ENCODE measurements at regions not wholly inside any gene's neighbourhood (a gene's known extent, or its start where the extent isn't known, plus 50 kb on each side); places are given as distances from the start of the nearest gene placed in this dataset.

GRCh38 chr12:73424484-73424883, 1113.2 kb upstream of the ATXN7L3B start:
- TF ChIP-seq, protein P1, sequence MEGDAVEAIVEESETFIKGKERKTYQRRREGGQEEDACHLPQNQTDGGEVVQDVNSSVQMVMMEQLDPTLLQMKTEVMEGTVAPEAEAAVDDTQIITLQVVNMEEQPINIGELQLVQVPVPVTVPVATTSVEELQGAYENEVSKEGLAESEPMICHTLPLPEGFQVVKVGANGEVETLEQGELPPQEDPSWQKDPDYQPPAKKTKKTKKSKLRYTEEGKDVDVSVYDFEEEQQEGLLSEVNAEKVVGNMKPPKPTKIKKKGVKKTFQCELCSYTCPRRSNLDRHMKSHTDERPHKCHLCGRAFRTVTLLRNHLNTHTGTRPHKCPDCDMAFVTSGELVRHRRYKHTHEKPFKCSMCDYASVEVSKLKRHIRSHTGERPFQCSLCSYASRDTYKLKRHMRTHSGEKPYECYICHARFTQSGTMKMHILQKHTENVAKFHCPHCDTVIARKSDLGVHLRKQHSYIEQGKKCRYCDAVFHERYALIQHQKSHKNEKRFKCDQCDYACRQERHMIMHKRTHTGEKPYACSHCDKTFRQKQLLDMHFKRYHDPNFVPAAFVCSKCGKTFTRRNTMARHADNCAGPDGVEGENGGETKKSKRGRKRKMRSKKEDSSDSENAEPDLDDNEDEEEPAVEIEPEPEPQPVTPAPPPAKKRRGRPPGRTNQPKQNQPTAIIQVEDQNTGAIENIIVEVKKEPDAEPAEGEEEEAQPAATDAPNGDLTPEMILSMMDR (IDR thresholded peaks at IDR 0.05), result no peak
- Histone ChIP-seq H3K9me3 (no peaks in the 10 kb centered on the region), H3K27me3 (no peaks in the 10 kb centered on the region), H3K4me1 (no peaks in the 10 kb centered on the region), H3K27ac (no peak overlapping the region), H3K4me3 (no peak overlapping the region), H3K36me3 (ENCODE audit: low read depth, missing control alignments) (no peaks in the 10 kb centered on the region)
- intact Hi-C loops (cut with DNase I; ENCODE audit: low total_unique reads), result no loop called here
- 81 to 89% methylated on average over 2 of the region's 2 CpGs for WGBS, 2 donors
- DNase-seq, result no peak

GRCh38 chr12:73445658-73446324, 1091.8 kb upstream of the ATXN7L3B start:
- H3K4me3 ChIP-seq, result no peak overlapping the region
- DNase-seq, result no peak
- intact Hi-C loops (cut with DNase I; ENCODE audit: low total_unique reads), result no loop called here
- WGBS, 2 donors, result 62 to 83% methylated on average over 2 of the region's 2 CpGs
- H3K4me1 ChIP-seq, result no peaks in the 10 kb centered on the region
- H3K27me3 ChIP-seq, result no peaks in the 10 kb centered on the region
- H3K36me3 ChIP-seq (ENCODE audit: low read depth, missing control alignments), result no peaks in the 10 kb centered on the region
- H3K9me3 ChIP-seq, result no peaks in the 10 kb centered on the region
- no peak overlapping the region for H3K27ac ChIP-seq
- TF ChIP-seq POLR2A (IDR thresholded peaks at IDR 0.05), result no peak
- TF ChIP-seq, protein P1 (IDR thresholded peaks at IDR 0.05), result no peak

- DNase-seq, result no peak
- Histone ChIP-seq H3K27me3 (no peaks in the 10 kb centered on the region), H3K27ac (no peak overlapping the region), H3K4me1 (no peaks in the 10 kb centered on the region), H3K4me3 (no peak overlapping the region), H3K9me3 (no peaks in the 10 kb centered on the region), H3K36me3 (ENCODE audit: low read depth, missing control alignments) (no peaks in the 10 kb centered on the region)
- no peak for TF ChIP-seq POLR2A (IDR thresholded peaks at IDR 0.05)
- TF ChIP-seq, protein P1 (IDR thresholded peaks at IDR 0.05), result no peak
- intact Hi-C loops (cut with DNase I; ENCODE audit: low total_unique reads), result no loop called here
- WGBS, 2 donors, result 82 to 83% methylated on average over 3 of the region's 3 CpGs
Observed at GRCh38 chr12:73452672-73453469, 1084.8 kb upstream of the ATXN7L3B start.

- H3K27me3 ChIP-seq, result no peaks in the 10 kb centered on the region
- H3K4me3 ChIP-seq, result no peak overlapping the region
- intact Hi-C loops (cut with DNase I; ENCODE audit: low total_unique reads), result no loop called here
- H3K27ac ChIP-seq, result no peak overlapping the region
- H3K4me1 ChIP-seq, result no peaks in the 10 kb centered on the region
- H3K36me3 ChIP-seq (ENCODE audit: low read depth, missing control alignments), result no peaks in the 10 kb centered on the region
- no peaks in the 10 kb centered on the region for H3K9me3 ChIP-seq
- TF ChIP-seq POLR2A (IDR thresholded peaks at IDR 0.05), result no peak
- TF ChIP-seq, protein P1 (IDR thresholded peaks at IDR 0.05), result no peak
- DNase-seq, result no peak
Observed at GRCh38 chr12:73460212-73460611, 1077.4 kb upstream of the ATXN7L3B start.

All from testis (tissue), 2 donors.